ENCODE measurements at regions not wholly inside any gene's neighbourhood (a gene's known extent, or its start where the extent isn't known, plus 50 kb on each side); places are given as distances from the start of the nearest gene placed in this dataset.

GRCh38 chr14:98163873-98164272 lies 1108.1 kb downstream of the BCL11B start:
- H3K9me3 ChIP-seq: no peaks in the 10 kb centered on the region
- no peaks in the 10 kb centered on the region for H3K36me3 ChIP-seq
- H3K4me1 ChIP-seq: no peaks in the 10 kb centered on the region
- intact Hi-C loops (cut with DNase I): no loop called here
- no peaks in the 10 kb centered on the region for H3K27me3 ChIP-seq
- no peak for TF ChIP-seq CTCF (IDR thresholded peaks at IDR 0.05)
- H3K9ac ChIP-seq (ENCODE audit: low read depth in 2 of 2, low read length in 2 of 2): no peak overlapping the region
- H3K27ac ChIP-seq: no peak overlapping the region
- no peak for DNase-seq
- H3K4me3 ChIP-seq: no peak overlapping the region

- no peak for TF ChIP-seq CTCF (IDR thresholded peaks at IDR 0.05)
- DNase-seq: no peak
- no peak overlapping the region for H3K9ac ChIP-seq (ENCODE audit: low read depth in 2 of 2, low read length in 2 of 2)
- H3K27ac ChIP-seq: no peak overlapping the region
- H3K4me1 ChIP-seq: no peaks in the 10 kb centered on the region
- intact Hi-C loops (cut with DNase I): no loop called here
- no peaks in the 10 kb centered on the region for H3K36me3 ChIP-seq
- no peak overlapping the region for H3K4me3 ChIP-seq
- H3K9me3 ChIP-seq: no peaks in the 10 kb centered on the region
- no peaks in the 10 kb centered on the region for H3K27me3 ChIP-seq
Measured at GRCh38 chr14:98165976-98166375, 1106.0 kb downstream of the BCL11B start.

GRCh38 chr14:98167275-98167674 lies 1104.7 kb downstream of the BCL11B start:
- Histone ChIP-seq H3K4me1 (no peaks in the 10 kb centered on the region), H3K9ac (ENCODE audit: low read depth in 2 of 2, low read length in 2 of 2) (no peak overlapping the region), H3K4me3 (no peak overlapping the region), H3K36me3 (no peaks in the 10 kb centered on the region), H3K27me3 (no peaks in the 10 kb centered on the region), H3K27ac (no peak overlapping the region), H3K9me3 (no peaks in the 10 kb centered on the region)
- no peak for DNase-seq
- intact Hi-C loops (cut with DNase I): no loop called here
- TF ChIP-seq CTCF (IDR thresholded peaks at IDR 0.05): no peak

GRCh38 chr14:98167705-98168104 lies 1104.3 kb downstream of the BCL11B start:
- TF ChIP-seq CTCF (IDR thresholded peaks at IDR 0.05): no peak
- no peaks in the 10 kb centered on the region for H3K9me3 ChIP-seq
- H3K4me3 ChIP-seq: no peak overlapping the region
- no peaks in the 10 kb centered on the region for H3K4me1 ChIP-seq
- intact Hi-C loops (cut with DNase I): no loop called here
- H3K36me3 ChIP-seq: no peaks in the 10 kb centered on the region
- no peak overlapping the region for H3K27ac ChIP-seq
- DNase-seq: no peak
- no peaks in the 10 kb centered on the region for H3K27me3 ChIP-seq
- H3K9ac ChIP-seq (ENCODE audit: low read depth in 2 of 2, low read length in 2 of 2): no peak overlapping the region

GRCh38 chr14:98168211-98168985 lies 1103.6 kb downstream of the BCL11B start:
- Histone ChIP-seq H3K4me1 (no peaks in the 10 kb centered on the region), H3K4me3 (no peak overlapping the region), H3K36me3 (no peaks in the 10 kb centered on the region), H3K9ac (ENCODE audit: low read depth in 2 of 2, low read length in 2 of 2) (no peak overlapping the region), H3K27ac (no peak overlapping the region), H3K9me3 (no peaks in the 10 kb centered on the region), H3K27me3 (no peaks in the 10 kb centered on the region)
- intact Hi-C loops (cut with DNase I): no loop called here
- no peak for TF ChIP-seq CTCF (IDR thresholded peaks at IDR 0.05)
- no peak for DNase-seq

All from colonic mucosa (tissue), 4 donors.